Endothelial cell of umbilical vein (primary cell): ENCODE measurements at regions not wholly inside any gene's neighbourhood (a gene's known extent, or its start where the extent isn't known, plus 50 kb on each side); places are given as distances from the start of the nearest gene placed in this dataset.

Experiments used
- CTCF ChIP-seq, 2 donors: IDR thresholded peaks; 1 replicate in 1 of 2; 2 replicates in 1 of 2; pipeline ENCODE4 v1.5.1; 2011; ENCODE audit warnings: low read length in 2 of 2, mild to moderate bottlenecking in 2 of 2, moderate library complexity in 2 of 2, control low read depth in 1 of 2, inconsistent platforms in 1 of 2, low read depth in 1 of 2; ENCODE audit not compliant: insufficient read depth in 1 of 2; ENCODE audit errors: extremely low read depth in 1 of 2
- EZH2 ChIP-seq: IDR thresholded peaks from 2 replicates; pipeline ENCODE4 v1.6.1; 2012; ENCODE audit warnings: borderline replicate concordance, low read depth, mild to moderate bottlenecking, moderate library complexity, low read length, inconsistent platforms; ENCODE audit not compliant: severe bottlenecking
- FOS ChIP-seq: IDR thresholded peaks from 2 replicates; pipeline ENCODE4 v1.6.1; 2011; ENCODE audit warnings: mild to moderate bottlenecking, low read length, moderate library complexity, borderline replicate concordance; ENCODE audit not compliant: insufficient read depth
- GATA2 ChIP-seq: IDR thresholded peaks from 2 replicates; pipeline ENCODE4 v1.7.0; 2011; ENCODE audit warnings: low read depth, mild to moderate bottlenecking, moderate library complexity, mixed read lengths, low read length; ENCODE audit not compliant: insufficient read length, insufficient read depth
- JUN ChIP-seq: IDR thresholded peaks from 2 replicates; pipeline ENCODE4 v1.6.1; 2011; ENCODE audit warnings: borderline replicate concordance, low read depth; ENCODE audit not compliant: insufficient read length, insufficient read depth
- MAX ChIP-seq: IDR thresholded peaks from 2 replicates; pipeline ENCODE4 v1.6.1; 2011; ENCODE audit not compliant: insufficient read depth, insufficient read length
- MYC ChIP-seq: IDR thresholded peaks from one replicate; pipeline ENCODE4 v1.6.1; 2011; ENCODE audit warnings: mild to moderate bottlenecking, low read depth, low read length
- POLR2A ChIP-seq: IDR thresholded peaks from 2 replicates; pipeline ENCODE4 v1.6.1; 2012; ENCODE audit warnings: low read depth, mild to moderate bottlenecking, control low read depth, low read length
- POLR2AphosphoS5 ChIP-seq: IDR thresholded peaks from 2 replicates; pipeline ENCODE4 v1.6.1; 2012; ENCODE audit warnings: low read depth, mild to moderate bottlenecking, control low read depth, low read length, moderate library complexity; ENCODE audit not compliant: insufficient read depth

GRCh38 chr12:13915096-13915495 is 66.3 kb downstream of the GRIN2B start:
- no peak for TF ChIP-seq CTCF (IDR thresholded peaks at IDR 0.05; ENCODE audit: extremely low read depth in 1 of 2, insufficient read depth in 1 of 2, low read depth in 1 of 2, low read length in 2 of 2)
- no peak for TF ChIP-seq EZH2
- no peak for TF ChIP-seq POLR2A
- TF ChIP-seq MYC = no peak
- TF ChIP-seq POLR2AphosphoS5 = no peak
- TF ChIP-seq MAX = no peak
- no peak for TF ChIP-seq JUN
- TF ChIP-seq GATA2 = no peak
- no peak for TF ChIP-seq FOS
